ENCODE measurements at regions not wholly inside any gene's neighbourhood (a gene's known extent, or its start where the extent isn't known, plus 50 kb on each side); places are given as distances from the start of the nearest gene placed in this dataset.

GRCh38 chr2:128632501-128632800, 313.8 kb upstream of the HS6ST1 start:
- no peak for DNase-seq (ENCODE audit: low read depth)

GRCh38 chr2:128633501-128633900, 314.8 kb upstream of the HS6ST1 start:
- no peak for DNase-seq (ENCODE audit: low read depth)

- no peak for DNase-seq (ENCODE audit: low read depth)
Observed at GRCh38 chr2:128635361-128635900, 316.8 kb upstream of the HS6ST1 start.

GRCh38 chr2:128636802-128637147, 318.1 kb upstream of the HS6ST1 start:
- no peak for DNase-seq (ENCODE audit: low read depth)

- DNase-seq (ENCODE audit: low read depth): no peak
Observed at GRCh38 chr2:128637481-128638155, 318.9 kb upstream of the HS6ST1 start.

- DNase-seq (ENCODE audit: low read depth): no peak
Observed at GRCh38 chr2:128638341-128639119, 319.9 kb upstream of the HS6ST1 start.

- no peak for DNase-seq (ENCODE audit: low read depth)
Observed at GRCh38 chr2:128639120-128639477, 320.4 kb upstream of the HS6ST1 start.

- no peak for DNase-seq (ENCODE audit: low read depth)
Observed at GRCh38 chr2:128639693-128640092, 321.0 kb upstream of the HS6ST1 start.

GRCh38 chr2:128640166-128640844, 321.6 kb upstream of the HS6ST1 start:
- DNase-seq (ENCODE audit: low read depth): no peak

GRCh38 chr2:128640845-128641360, 322.2 kb upstream of the HS6ST1 start:
- DNase-seq (ENCODE audit: low read depth): no peak

GRCh38 chr2:128641421-128642080, 322.9 kb upstream of the HS6ST1 start:
- DNase-seq (ENCODE audit: low read depth): no peak

- DNase-seq (ENCODE audit: low read depth): no peak
Observed at GRCh38 chr2:128642316-128642715, 323.6 kb upstream of the HS6ST1 start.

- DNase-seq (ENCODE audit: low read depth): no peak
Observed at GRCh38 chr2:128642821-128643220, 324.2 kb upstream of the HS6ST1 start.

GRCh38 chr2:128643221-128644065, 324.8 kb upstream of the HS6ST1 start:
- no peak for DNase-seq (ENCODE audit: low read depth)

GRCh38 chr2:128644156-128644555, 325.5 kb upstream of the HS6ST1 start:
- no peak for DNase-seq (ENCODE audit: low read depth)

- DNase-seq (ENCODE audit: low read depth): no peak
Observed at GRCh38 chr2:128644718-128645256, 326.1 kb upstream of the HS6ST1 start.

GRCh38 chr2:128645631-128646030, 327.0 kb upstream of the HS6ST1 start:
- no peak for DNase-seq (ENCODE audit: low read depth)

- DNase-seq (ENCODE audit: low read depth): no peak
Observed at GRCh38 chr2:128646091-128646490, 327.4 kb upstream of the HS6ST1 start.

- DNase-seq (ENCODE audit: low read depth): no peak
Observed at GRCh38 chr2:128646691-128647090, 328.0 kb upstream of the HS6ST1 start.

- DNase-seq (ENCODE audit: low read depth): no peak
Observed at GRCh38 chr2:128651000-128651399, 332.3 kb upstream of the HS6ST1 start.

GRCh38 chr2:128654408-128654807, 335.7 kb upstream of the HS6ST1 start:
- DNase-seq (ENCODE audit: low read depth): no peak

All from stimulated activated CD8-positive, alpha-beta memory T cell treated with anti-CD3 and anti-CD28 coated beads, Interleukin-4, amount 100 ng/mL, for 24 hours (primary cell).